Stimulated activated CD4-positive, alpha-beta T cell treated with anti-CD3 and anti-CD28 coated beads, Interleukin-4, amount 100 ng/mL, for 4 hours (primary cell): ENCODE measurements at regions not wholly inside any gene's neighbourhood (a gene's known extent, or its start where the extent isn't known, plus 50 kb on each side); places are given as distances from the start of the nearest gene placed in this dataset.

Experiments used
- DNase-seq, 2 experiments: peaks; one replicate each; pipeline ENCODE4 v3.0.0-alpha.2; 2020

DNA sequence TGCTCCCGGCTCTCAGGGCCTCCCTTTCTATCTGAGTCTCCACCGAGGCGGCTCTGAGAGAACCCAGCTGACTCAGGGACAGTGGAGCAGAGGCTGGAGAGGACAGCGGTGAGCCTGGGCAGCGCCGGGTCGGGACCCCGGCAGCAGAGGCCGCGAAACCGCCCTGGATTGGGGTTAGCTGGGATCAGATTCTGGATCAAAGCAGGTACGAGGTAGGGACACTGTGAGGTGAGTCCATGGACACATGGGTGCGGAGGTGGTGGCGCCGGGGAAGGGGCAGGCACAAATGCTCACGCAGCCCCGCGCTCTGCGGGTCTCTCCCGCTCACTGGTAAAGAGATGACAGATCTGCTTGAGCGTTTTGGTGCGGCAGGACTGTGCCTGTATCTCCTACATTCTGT lies 146.4 kb upstream of the GGTLC1 start:
- DNase-seq = no peak

DNA sequence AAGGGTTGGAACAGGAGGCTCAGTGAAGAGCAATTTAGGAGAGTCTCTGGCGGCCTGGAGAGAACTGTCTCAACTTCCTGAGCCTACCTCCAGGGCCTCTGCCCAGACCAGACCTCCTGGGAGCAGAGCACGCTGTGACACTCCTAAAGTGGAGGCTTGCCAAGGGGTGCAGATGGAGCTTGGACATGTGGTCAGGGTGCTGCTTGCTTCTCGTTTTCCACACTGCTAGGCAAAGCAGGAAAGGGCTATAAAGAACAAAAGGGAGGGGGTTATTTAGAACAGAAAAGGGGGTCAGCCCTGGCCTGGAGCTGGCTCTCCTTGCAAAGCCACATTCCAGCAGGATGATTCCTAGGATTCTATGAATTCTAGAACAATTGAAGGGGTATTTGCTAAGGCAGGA lies 145.7 kb upstream of the GGTLC1 start:
- DNase-seq = no peak

DNA sequence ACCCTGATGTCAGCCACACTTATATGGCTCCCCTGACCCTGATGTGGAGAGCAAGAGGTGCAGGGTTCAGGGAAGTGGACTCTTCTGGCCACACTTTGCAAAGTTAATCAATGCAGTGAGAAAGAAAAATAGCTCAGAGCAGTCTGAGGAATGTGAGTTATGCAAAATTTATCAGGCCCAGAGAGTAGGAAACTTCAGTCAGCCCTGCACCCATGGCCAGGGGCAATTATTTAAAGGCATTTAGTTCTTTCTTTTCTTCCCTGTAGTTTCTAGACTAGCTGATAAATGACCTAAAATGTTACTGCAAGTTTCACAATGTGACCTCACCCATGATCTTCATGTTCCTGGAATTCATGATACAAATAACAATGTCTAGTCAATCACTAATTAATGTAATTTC lies 143.7 kb upstream of the GGTLC1 start:
- no peak for DNase-seq

DNA sequence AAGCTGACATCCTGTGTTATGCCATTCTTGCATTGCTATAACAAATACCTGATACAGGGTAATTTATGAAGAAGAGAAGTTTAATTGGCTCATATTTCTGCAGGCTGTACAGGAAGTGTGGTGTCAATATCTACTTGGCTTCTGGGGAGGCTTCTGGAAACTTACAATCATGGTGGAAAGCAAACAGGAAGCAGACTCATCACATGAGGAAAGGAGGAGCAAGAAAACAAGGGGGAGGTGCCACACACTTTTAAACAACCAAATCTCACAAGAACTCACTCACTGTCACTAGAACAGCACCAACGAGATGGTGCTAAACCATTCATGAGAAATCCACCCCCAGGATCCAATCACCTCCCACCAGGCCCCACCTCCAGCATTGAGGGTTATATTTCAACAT lies 143.1 kb upstream of the GGTLC1 start:
- DNase-seq = no peak

DNA sequence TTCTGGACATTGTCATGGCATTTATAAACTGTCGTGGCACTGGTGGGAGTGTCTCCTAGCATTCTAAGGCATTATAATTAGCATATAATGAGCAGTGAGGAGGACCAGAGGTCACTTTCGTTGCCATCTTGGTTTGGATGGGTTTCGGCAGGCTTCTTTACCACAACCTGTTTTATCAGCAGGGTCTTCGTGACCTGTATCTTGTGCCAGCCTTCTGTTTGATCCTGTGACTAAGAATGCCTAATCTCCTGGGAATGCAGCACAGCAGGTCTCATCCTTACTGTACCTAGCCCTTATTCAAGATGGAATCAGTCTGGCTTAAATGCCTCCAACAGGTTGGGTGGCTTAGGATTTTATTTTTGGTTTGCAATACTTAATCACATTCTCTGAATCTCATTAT lies 142.7 kb upstream of the GGTLC1 start:
- DNase-seq = no peak

DNA sequence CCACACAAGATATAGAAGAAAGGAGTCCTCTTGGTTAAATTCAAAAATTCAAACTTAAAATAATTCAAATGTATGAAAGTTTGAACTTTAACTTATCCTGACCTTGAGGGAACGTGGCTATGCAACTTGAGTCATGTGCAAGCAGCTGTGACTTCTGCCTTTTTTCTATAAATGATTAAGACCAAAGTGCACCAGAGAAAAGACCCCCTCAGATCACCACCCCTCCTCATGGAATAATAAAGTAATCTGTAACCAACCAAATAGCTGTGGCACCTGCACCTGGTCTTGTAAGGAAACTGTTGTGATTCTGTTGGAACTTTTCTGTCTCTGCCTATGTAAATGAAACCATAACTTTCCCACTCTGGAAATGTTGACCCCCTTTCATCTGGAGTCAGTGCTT lies 141.1 kb upstream of the GGTLC1 start:
- no peak for DNase-seq

DNA sequence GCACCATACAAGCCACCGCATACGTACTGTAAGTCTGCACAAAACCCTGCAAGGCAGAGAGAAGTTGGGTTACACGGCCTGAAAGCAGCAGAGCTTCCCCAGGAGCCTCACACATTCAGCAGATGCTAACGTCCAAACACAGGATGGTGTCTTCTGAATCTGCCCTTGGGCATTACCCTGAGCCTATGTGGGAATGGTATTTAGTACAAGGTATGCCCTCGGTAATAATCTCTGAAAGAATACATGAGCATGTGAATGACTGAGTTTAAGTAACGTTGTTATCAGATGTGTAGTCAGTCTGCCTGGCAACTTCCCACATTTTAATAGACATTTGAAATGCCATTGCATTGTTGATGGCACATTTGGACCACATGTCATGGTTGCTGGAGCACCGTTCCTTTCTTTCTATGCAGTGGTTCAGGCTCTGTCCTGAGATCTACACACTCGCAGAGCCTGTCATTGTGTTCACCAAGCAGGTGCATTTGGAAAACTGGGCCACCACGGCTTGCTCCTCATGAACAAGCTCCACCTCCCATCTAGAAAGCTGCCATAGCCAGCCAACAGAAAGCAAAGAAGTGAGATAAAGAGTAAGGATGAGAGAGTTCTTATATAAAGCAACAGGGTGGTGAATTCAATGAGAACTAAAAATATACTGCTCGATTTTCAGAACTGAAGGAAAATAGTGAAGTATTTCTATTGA lies 136.5 kb upstream of the GGTLC1 start:
- no peak for DNase-seq

DNA sequence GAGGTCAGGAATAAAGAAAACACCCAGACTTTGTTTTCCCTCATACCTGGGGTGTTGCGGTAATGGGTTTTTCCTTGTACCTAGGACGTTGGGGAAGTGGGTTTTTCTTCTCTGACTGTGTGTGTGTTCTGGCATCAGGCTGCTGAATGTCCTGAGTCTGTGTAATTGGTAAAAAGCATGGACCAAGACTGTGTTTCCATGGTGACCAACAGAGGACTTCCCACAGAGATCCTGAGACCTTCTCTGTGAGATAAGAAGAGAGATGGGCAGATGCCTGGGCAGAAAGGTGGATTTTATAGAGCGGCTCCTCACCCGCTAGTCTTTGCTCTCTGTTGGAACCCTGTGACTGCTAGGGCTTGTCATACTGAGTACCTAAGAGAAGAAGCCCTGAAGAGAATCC lies 135.4 kb upstream of the GGTLC1 start:
- no peak for DNase-seq

DNA sequence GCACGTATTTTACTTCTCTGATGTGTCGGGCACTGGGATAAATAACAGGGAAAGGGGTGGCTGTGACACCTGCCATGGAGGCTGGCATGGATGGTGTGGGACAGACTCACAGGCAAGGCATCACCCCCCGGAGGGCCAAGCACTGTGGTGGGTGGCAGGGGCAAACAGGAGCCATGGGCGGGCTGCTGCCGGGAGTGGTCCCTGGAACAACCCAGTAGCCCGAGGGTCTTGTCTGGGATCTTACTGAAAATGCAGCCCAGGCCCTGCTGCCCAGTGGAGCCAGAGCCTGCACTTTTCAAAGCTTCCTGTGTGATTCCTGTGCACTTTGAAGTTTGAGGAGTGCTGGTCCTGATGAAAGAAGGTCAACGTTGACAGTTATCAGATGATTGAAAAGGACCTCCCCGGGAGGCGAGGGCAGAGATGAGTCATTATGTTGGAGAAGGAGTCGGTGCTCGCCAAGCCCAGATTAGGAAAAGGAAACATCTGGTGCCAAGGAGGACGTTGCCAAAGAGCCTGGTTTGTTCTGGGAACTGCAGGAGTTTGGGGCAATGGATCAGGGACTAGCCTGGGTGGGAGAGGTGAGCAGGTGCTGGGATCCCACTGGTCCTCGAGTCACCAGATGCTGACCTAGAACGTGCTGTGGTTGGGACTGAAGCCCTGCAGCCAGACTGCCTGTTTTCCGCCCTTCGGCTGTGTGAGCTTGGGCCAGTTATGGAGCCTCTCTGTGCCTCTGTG lies 130.0 kb upstream of the GGTLC1 start:
- DNase-seq = no peak

DNA sequence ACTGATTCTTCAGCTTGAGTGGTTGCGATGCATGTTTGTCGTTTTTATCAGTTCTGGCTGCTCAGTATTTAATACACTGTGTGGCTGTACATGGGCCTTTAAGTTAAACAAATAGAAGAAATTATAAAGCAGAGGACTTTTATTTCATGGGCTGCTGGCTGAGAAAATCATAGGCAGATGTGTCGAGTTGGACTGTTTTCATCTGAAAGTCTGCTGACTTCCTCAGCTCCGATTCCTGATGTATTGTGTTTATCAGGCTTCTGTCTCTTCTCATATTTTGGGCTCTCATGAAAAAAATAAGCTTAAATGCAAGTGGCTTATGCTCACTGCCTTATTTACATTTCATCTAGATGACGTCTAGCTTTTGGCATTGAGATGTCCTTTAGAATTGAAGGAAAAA lies 129.5 kb upstream of the GGTLC1 start:
- DNase-seq = no peak

DNA sequence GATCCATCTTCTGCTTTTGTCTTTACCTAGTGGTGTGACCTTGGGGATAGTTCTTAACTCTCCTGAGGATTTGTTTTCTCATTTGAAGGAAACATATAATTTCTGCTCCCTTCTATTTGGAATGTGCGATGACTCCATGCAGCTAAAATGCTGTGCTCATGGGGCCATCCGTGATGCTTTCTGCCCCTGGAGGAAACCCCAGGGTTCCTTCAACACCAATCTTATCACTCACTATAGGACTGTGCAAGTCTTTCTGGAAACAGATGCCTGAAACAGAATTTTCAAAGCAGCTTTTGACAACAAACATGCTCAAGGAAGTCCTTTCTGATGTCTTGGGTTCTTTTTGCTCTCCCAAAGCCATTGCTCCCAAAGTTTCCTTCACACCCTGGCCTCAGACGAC lies 128.8 kb upstream of the GGTLC1 start:
- no peak for DNase-seq

DNA sequence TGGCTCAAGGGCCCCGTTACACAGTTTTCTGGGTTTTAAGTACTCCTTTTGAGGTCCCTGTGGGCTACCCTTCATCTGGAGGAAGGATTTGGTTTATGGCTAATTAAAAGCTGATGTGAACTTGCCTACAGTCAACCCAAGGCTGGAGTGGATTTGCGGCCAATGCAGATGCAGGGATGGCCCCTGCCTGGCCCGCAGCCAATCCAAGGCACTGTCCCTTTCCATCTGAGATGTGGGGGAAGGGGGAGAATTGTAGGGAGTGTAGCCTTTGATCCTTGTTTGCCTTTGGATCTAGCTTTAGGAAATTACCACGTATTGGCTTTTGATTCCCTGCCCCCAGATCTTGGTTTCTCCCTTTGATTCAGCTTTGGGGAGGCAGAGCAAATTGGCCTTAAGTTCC lies 128.0 kb upstream of the GGTLC1 start:
- DNase-seq = no peak

DNA sequence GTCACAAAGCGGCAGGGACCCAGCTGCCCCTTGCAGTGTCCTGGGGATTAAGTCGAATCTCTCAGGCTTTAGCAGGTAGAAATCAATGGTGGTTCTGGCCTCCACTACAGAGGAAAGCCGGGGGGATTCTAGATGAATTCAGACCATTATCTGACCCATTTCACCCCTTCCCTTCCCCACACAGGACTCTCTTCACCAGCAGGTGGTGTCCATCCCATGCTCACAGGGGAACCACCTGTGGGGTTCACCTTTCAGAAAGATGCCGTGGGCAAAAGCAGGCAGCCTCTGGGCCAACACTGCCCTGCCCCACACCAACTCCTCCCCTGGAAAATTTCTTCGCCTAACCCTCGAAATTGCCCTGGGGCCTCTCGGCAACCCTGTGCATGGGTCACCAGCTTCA lies 123.8 kb upstream of the GGTLC1 start:
- DNase-seq = no peak

DNA sequence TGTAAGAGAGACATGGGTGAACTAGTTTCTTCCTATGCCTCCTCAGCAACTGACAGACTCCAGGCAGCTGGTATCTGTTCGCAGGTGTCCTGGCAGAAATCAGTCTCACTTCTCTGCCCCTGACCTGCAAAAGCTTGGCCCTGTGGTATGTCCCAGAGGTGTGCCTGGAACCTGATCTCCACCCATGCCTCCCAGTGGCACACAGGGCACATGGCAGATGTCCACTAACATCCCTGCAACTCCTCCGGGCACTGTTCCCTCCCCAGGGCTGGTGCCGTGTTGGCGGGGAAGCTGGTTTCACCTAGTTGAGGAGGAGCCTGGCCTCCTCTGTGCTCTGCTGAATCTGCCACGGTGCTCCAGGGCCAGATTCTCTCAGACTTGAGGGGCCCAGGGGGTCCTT lies 123.3 kb upstream of the GGTLC1 start:
- DNase-seq = no peak

DNA sequence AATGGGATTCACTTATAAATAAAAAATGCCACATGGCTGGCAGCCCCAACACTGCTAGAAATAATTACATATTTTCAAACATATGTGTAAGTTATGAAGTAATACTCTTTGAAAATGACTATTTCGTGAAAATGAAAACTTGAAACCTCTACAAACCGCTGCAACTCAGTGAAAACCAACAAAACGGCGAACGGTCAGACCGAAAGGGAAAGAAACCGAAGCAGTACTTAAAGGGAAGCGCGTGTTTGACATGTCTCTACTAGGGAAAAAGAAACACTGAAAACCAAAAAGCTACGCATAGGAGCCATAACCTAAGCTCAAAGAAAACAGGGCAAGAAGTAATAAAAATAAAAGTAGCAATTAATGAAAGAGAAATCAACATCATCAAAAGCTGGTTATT lies 121.0 kb upstream of the GGTLC1 start:
- DNase-seq = no peak

DNA sequence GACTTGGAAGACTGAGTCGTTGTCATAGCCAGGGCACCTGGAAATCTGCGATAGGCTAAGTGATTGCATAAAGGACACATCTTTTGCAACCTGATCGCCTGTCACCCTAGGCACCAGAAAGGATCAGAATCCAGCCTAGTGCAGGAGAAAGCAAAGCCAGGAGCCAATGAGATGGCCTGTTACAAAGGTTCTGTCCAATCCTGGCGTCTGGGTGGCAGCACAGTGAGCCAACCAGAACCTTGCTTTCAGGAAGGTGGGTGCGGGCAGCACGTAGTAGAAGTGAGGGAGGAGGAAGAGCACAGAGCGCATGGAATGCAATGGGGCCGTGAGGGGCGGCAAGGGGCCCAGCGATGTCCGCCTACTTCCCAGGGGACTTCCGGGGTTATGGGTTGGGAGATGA lies 120.4 kb upstream of the GGTLC1 start:
- DNase-seq = no peak

DNA sequence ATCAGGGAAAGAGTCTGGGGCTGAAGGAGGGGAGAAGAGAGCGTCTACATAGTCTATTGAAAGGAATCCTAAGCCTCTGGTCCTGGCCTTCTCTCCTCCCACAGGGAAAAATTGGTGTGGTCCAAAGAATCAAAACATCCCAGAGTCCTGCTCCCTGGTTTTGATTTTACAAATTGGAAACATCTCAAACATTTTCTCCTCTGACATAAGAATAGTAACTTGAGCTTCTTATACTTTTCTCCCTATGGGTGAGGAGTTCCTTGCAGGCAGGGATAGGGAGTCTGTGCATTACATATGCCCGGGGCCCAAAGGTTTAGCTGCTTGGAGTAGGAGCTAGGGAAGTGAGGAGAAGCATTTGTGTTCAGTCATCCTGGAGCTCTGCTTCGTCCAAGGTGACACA lies 120.0 kb upstream of the GGTLC1 start:
- no peak for DNase-seq

DNA sequence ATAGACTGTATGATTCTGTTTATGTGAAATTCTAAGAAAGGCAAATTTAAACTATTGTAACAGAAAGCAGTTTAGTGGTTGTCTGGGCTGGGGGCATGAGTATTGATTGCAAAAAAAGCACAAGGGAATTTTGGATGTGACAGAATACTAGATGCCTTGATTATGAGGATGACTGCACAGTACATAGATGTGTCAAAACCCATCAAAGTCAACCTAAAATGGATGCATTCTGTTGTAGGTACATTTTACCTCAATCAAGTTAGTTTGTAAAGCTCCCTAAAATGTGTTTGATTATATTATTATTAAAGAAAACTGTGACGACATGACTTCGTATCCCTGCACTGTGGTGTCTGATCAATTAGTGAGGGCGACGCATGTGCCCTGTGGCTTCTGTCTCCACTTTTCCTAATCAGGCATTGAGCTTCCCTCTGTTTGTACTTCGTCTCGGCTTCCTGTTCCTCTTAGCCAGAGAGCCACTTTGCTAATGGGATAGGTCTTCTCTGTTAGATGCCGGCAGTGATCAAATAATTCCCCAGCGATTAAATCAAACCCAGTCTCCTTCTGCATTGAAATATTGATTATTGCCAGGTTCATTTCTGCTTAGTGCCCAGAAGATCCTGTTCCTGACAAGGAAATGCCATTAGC lies 118.3 kb upstream of the GGTLC1 start:
- DNase-seq = no peak

DNA sequence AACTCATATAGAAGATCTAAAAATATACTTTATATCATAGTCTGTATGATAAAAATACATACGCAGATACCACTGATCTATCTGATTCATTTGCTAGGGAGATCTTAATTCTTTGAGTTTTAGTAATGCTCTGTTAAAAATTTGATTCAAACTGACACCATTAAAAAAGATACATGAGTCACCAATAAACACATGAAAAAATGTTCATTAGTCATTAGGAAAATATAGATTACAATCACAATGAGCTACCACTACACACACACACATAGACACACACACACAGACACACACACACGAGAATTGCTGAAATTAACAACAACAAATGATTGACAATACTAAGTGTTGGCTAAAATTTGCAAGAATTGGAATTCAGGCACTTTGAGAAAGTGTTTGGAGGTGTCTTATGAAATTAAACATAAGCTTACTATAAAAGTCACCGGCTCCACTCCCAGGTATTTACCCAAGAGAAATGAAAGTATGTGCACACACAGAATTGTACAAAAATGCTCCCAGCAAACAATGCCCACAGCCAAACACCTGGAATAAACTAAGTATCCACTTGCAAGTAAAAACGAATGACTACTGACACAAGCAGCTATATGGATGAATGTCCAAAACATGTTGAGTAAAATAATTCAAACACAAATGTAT lies 117.7 kb upstream of the GGTLC1 start:
- DNase-seq = no peak

DNA sequence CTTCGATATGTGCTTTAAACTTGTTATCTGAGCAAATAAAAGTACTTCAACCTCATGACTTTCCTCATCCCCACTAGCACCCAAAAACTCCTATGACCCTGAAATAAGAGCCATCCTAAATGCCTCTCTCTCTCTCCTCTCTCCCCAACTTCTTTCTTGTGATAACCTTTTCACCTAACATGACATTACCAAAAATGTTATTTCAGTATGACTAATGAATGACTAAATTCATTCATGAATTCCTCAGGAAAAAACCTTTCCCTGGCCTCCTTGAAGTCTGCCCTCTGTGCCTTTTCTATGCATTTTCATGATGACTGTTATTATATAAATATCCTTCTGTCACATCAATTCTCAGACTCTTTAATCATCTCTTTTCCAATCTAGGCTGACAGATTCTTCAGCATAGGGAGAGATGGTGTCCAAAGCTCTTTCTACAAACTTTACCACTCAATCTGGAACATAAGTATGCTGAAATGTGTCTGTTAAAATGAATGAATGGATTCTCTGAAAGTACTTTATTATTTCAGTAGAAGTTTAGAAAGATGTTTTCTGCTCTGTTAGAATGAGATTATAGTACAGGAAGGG lies 114.3 kb upstream of the GGTLC1 start:
- no peak for DNase-seq

DNA sequence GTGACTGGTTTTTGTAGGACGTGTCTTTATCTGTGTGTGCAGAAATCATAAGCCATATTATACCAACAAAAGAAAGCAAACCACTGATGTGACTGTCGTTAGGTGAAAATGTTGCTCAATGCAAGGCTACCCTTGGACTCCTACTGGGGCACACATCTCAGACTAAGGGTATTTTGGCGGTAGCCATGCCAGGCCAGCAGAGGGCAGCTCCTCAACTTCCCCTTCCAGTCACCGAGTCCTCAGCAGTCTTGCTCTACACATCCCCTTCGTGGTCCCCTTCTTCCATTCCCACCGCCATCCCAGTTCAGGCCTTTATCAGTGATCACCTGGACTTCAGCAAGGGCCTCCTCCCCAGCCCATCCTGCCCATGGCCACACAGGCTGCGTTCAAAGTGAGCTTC lies 113.7 kb upstream of the GGTLC1 start:
- no peak for DNase-seq

DNA sequence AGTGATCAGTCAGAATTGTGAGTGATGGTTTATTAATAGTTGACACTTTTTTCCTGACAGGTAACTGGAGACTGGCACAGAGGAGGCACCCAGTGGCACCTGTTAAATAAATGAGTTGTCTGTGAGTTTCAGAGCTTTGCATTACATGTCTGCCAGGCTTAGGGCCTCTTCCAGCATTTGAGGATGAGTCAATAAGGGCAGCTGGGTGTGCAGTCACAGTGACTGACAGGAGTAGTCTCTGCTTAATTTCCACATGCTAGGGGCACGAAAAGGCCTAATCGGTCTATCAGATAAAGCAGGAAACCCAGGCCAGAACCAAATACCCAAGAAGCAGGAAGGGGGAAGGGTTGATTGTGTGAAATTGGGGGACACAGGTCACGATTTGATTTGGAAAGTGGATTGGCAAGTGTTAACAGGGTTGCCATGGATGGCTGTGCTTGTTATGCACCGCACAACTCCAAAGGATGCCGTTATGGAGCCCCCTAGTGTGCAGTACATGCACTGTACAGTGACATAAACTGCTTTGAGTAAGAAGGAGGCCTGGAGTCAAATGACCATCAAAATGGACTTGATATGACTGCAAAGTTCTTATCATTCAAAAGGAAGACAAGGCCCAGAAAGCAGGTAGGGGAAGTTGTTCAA lies 111.9 kb upstream of the GGTLC1 start:
- peak; percentile 23 to 44 for DNase-seq

DNA sequence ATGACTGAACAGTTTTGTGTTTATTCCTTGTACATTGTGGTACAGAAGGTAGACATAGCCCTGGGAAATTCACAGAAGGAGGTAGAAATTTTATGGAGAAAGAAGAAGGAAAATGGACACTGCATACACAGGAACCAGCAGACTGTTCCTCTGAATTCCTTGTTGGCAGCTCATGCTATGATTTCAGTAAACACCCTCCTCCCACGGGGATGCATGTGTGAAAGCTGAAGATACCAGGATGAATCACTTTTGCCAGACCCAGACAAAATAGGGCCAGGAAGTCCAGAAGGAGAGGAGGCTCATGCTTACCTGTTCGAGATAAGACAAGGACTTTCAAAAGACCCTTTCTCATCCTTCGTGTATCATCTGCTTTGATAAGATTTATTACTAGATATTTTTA lies 110.3 kb upstream of the GGTLC1 start:
- no peak for DNase-seq
